ENCODE measurements at regions not wholly inside any gene's neighbourhood (a gene's known extent, or its start where the extent isn't known, plus 50 kb on each side); places are given as distances from the start of the nearest gene placed in this dataset.

- DNase-seq: no peak
Observed at GRCh38 chr15:39096608-39097205, 484.2 kb upstream of the THBS1 start.

- DNase-seq: no peak
Observed at GRCh38 chr15:39099524-39099923, 481.4 kb upstream of the THBS1 start.

- no peak for DNase-seq
Observed at GRCh38 chr15:39100106-39100660, 480.7 kb upstream of the THBS1 start.

- DNase-seq: no peak
Observed at GRCh38 chr15:39102431-39102830, 478.4 kb upstream of the THBS1 start.

- DNase-seq: no peak
Observed at GRCh38 chr15:39106950-39107349, 473.9 kb upstream of the THBS1 start.

- no peak for DNase-seq
Observed at GRCh38 chr15:39108021-39108420, 472.9 kb upstream of the THBS1 start.

GRCh38 chr15:39110336-39110735, 470.5 kb upstream of the THBS1 start:
- no peak for DNase-seq

GRCh38 chr15:39110746-39111145, 470.1 kb upstream of the THBS1 start:
- no peak for DNase-seq

- DNase-seq: no peak
Observed at GRCh38 chr15:39113741-39114140, 467.1 kb upstream of the THBS1 start.

- no peak for DNase-seq
Observed at GRCh38 chr15:39114690-39115378, 466.0 kb upstream of the THBS1 start.

GRCh38 chr15:39115379-39116057, 465.4 kb upstream of the THBS1 start:
- no peak for DNase-seq

- DNase-seq: no peak
Observed at GRCh38 chr15:39118510-39118909, 462.4 kb upstream of the THBS1 start.

GRCh38 chr15:39124155-39124552, 456.7 kb upstream of the THBS1 start:
- DNase-seq: no peak

- no peak for DNase-seq
Observed at GRCh38 chr15:39124553-39125171, 456.2 kb upstream of the THBS1 start.

GRCh38 chr15:39125226-39125625, 455.7 kb upstream of the THBS1 start:
- no peak for DNase-seq

- no peak for DNase-seq
Observed at GRCh38 chr15:39125904-39126303, 455.0 kb upstream of the THBS1 start.

- no peak for DNase-seq
Observed at GRCh38 chr15:39127151-39127790, 453.6 kb upstream of the THBS1 start.

GRCh38 chr15:39127925-39128617, 452.8 kb upstream of the THBS1 start:
- no peak for DNase-seq

GRCh38 chr15:39128746-39129145, 452.1 kb upstream of the THBS1 start:
- no peak for DNase-seq

GRCh38 chr15:39130556-39131379, 450.1 kb upstream of the THBS1 start:
- DNase-seq: no peak

GRCh38 chr15:39131609-39132008, 449.3 kb upstream of the THBS1 start:
- no peak for DNase-seq

Data from NCI-H1048 (cell line).